ENCODE measurements at regions not wholly inside any gene's neighbourhood (a gene's known extent, or its start where the extent isn't known, plus 50 kb on each side); places are given as distances from the start of the nearest gene placed in this dataset.
"Not testable (repeated sequence)": the region's sequence is repeated elsewhere in the genome, so short reads cannot be mapped to it uniquely, and the experiment has no call there.

DNA sequence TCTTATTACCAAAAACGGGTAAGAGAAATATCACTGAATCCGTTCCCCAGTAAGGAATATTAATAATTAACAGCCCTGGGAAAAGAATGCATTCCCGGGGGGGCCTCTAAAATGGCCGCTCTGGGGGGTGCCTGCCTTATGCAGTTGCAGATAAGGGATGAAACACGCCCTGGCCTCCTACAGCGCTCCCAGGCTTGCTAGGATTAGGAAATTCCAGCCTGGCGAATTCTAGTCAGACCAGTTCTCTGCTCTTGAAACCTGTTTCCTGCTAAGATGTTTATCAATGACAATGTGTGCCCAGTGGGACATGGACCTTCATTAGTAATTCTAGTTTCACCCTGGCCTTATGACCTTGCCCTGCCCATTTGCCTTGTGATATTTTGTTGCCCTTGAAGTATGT, 76.1 kb upstream of the CRIM1 start:
- TF ChIP-seq, protein P1, sequence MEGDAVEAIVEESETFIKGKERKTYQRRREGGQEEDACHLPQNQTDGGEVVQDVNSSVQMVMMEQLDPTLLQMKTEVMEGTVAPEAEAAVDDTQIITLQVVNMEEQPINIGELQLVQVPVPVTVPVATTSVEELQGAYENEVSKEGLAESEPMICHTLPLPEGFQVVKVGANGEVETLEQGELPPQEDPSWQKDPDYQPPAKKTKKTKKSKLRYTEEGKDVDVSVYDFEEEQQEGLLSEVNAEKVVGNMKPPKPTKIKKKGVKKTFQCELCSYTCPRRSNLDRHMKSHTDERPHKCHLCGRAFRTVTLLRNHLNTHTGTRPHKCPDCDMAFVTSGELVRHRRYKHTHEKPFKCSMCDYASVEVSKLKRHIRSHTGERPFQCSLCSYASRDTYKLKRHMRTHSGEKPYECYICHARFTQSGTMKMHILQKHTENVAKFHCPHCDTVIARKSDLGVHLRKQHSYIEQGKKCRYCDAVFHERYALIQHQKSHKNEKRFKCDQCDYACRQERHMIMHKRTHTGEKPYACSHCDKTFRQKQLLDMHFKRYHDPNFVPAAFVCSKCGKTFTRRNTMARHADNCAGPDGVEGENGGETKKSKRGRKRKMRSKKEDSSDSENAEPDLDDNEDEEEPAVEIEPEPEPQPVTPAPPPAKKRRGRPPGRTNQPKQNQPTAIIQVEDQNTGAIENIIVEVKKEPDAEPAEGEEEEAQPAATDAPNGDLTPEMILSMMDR (IDR thresholded peaks at IDR 0.05; ENCODE audit: poor library complexity, severe bottlenecking): not testable (repeated sequence)
- not testable (repeated sequence) for TF ChIP-seq EZH2 (IDR thresholded peaks at IDR 0.05; ENCODE audit: borderline replicate concordance, insufficient read depth, low read length, poor library complexity, severe bottlenecking); EP300 (conservative IDR thresholded peaks at IDR 0.05; ENCODE audit: poor library complexity, severe bottlenecking); REST (IDR thresholded peaks at IDR 0.05; ENCODE audit: borderline replicate concordance); POLR2AphosphoS5 (IDR thresholded peaks at IDR 0.05); MXI1 (conservative IDR thresholded peaks at IDR 0.05; ENCODE audit: poor library complexity, severe bottlenecking); SMC3 (conservative IDR thresholded peaks at IDR 0.05; ENCODE audit: poor library complexity); RAD21 (conservative IDR thresholded peaks at IDR 0.05); TAF1 (IDR thresholded peaks at IDR 0.05; ENCODE audit: low read depth)
